Aorta (tissue), 5 donors: ENCODE measurements at regions not wholly inside any gene's neighbourhood (a gene's known extent, or its start where the extent isn't known, plus 50 kb on each side); places are given as distances from the start of the nearest gene placed in this dataset.

Source experiments
- ATAC-seq: fragments of 200-7000 bp; cut with Tn5 transposase; one replicate; pipeline ENCODE4 v1.9.1; 2022; ENCODE audit warnings: moderate library complexity; ENCODE audit not compliant: low FRiP score
- DNase-seq, 2 donors: peaks; one replicate each; pipeline ENCODE4 v3.0.0-alpha.2; 2020
- H3K27ac ChIP-seq, 2 donors: one replicate each; pipeline ENCODE4 v1.5.1; 2013; ENCODE audit warnings: low read length in 2 of 2, mild to moderate bottlenecking in 2 of 2, moderate library complexity in 2 of 2, control low read depth in 1 of 2, inconsistent platforms in 1 of 2, low read depth in 1 of 2
- H3K27me3 ChIP-seq, 2 donors: one replicate each; pipeline ENCODE4 v1.6.1; 2013; ENCODE audit warnings: control low read depth in 1 of 2, low read length in 1 of 2, mild to moderate bottlenecking in 1 of 2, moderate library complexity in 1 of 2; ENCODE audit not compliant: insufficient read depth in 2 of 2, control insufficient read depth in 1 of 2
- H3K36me3 ChIP-seq, 2 donors: one replicate each; pipeline ENCODE4 v1.6.1; 2013; ENCODE audit warnings: control low read depth in 1 of 2, low read length in 1 of 2, mild to moderate bottlenecking in 1 of 2; ENCODE audit not compliant: insufficient read depth in 2 of 2, control insufficient read depth in 1 of 2
- H3K4me1 ChIP-seq, 2 donors: one replicate each; pipeline ENCODE4 v1.6.1; 2013; ENCODE audit warnings: low read length in 2 of 2, control low read depth in 1 of 2, mild to moderate bottlenecking in 1 of 2, moderate library complexity in 1 of 2; ENCODE audit not compliant: insufficient read depth in 2 of 2, control insufficient read depth in 1 of 2
- H3K4me3 ChIP-seq, 2 donors: one replicate each; pipeline ENCODE4 v1.5.1; 2013; ENCODE audit warnings: low read length in 2 of 2, control low read depth in 1 of 2, mild to moderate bottlenecking in 1 of 2
- H3K9me3 ChIP-seq: one replicate; pipeline ENCODE4 v1.6.1; 2013; ENCODE audit warnings: mild to moderate bottlenecking, low read length; ENCODE audit not compliant: control insufficient read depth
- WGBS, 2 donors: extraction: QIAGEN DNeasy Blood & Tissue Kit; methylation state at CpG; one replicate each; pipeline ENCODE4 v1.1.7; 2013; 5-methylcytosine and 5-hydroxymethylcytosine counted together
- intact Hi-C, 2 donors: fragments of 100-400 bp; cut with DNase I; formaldehyde crosslinking; loops; one replicate each; pipeline versions ENCODE4 v1.14.2 to v1.15.0; 2022
- donor health status: healthy with polysubstance abuse.
- donor health status: Bipolar disorder and iron deficiency.
- donor health status: DM: no; HTN: no; CAD: no.
- donor health status: DM: no; HTN: no; CAD: no.
- donor health status: DM: yes; HTN: yes; CAD: no.

- WGBS, 2 donors, result 64 to 73% methylated on average over 1 of the region's 1 CpG
These were observed 143.4 kb upstream of the GLI3 start for GRCh38 chr7:42380401-42380800.

GRCh38 chr7:42378149-42378548, 141.1 kb upstream of the GLI3 start:
- no peaks in the 10 kb centered on the region for H3K27me3 ChIP-seq
- no peak for DNase-seq
- H3K9me3 ChIP-seq, result no peaks in the 10 kb centered on the region
- H3K4me1 ChIP-seq, result no peaks in the 10 kb centered on the region
- H3K27ac ChIP-seq, result no peak overlapping the region
- WGBS, 2 donors, result 90 to 91% methylated on average over 3 of the region's 3 CpGs
- no peak for ATAC-seq
- H3K36me3 ChIP-seq, result no peaks in the 10 kb centered on the region
- H3K4me3 ChIP-seq, result no peak overlapping the region
- intact Hi-C loops, result no loop called here

More at GRCh38 chr7:42380401-42380800, 143.4 kb upstream of the GLI3 start:
- Histone ChIP-seq H3K4me3 (no peak overlapping the region), H3K36me3 (no peaks in the 10 kb centered on the region), H3K27ac (no peak overlapping the region), H3K9me3 (no peaks in the 10 kb centered on the region), H3K4me1 (no peaks in the 10 kb centered on the region), H3K27me3 (no peaks in the 10 kb centered on the region)
- DNase-seq, result no peak
- no peak for ATAC-seq
- intact Hi-C loops, result no loop called here

DNA sequence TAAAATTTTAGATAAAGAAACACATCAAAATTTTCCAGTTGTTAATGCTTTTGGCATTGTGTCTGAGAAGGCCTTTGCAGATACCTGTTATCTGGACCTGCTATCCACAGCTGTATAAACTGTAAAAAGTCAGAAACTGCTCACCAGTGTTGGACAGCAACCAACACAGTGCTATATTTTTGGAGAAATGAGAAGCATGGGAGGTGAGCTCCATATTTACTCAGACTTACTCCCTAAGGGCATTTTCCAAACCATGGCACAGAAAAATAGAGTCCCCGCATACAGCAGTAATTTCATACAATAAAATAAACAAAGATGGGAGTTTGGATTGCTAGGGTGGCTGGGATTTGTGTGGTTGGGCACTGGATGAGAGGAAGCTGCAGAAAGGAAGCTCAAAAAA, 136.3 kb upstream of the GLI3 start:
- Histone ChIP-seq H3K9me3 (no peaks in the 10 kb centered on the region), H3K4me3 (no peak overlapping the region), H3K4me1 (no peaks in the 10 kb centered on the region), H3K36me3 (no peaks in the 10 kb centered on the region), H3K27me3 (no peaks in the 10 kb centered on the region), H3K27ac (no peak overlapping the region)
- WGBS, 2 donors, result 17 to 21% methylated on average over 1 of the region's 1 CpG
- DNase-seq (no peak), ATAC-seq (no peak)
- intact Hi-C loops, result no loop called here

GRCh38 chr7:42372479-42372878, 135.5 kb upstream of the GLI3 start:
- Histone ChIP-seq H3K9me3 (no peaks in the 10 kb centered on the region), H3K27ac (no peak overlapping the region), H3K4me1 (no peaks in the 10 kb centered on the region), H3K36me3 (no peaks in the 10 kb centered on the region), H3K4me3 (no peak overlapping the region), H3K27me3 (no peaks in the 10 kb centered on the region)
- no peak for DNase-seq
- intact Hi-C loops, result no loop called here
- WGBS, 2 donors, result 86 to 90% methylated on average over 3 of the region's 3 CpGs
- no peak for ATAC-seq

DNA sequence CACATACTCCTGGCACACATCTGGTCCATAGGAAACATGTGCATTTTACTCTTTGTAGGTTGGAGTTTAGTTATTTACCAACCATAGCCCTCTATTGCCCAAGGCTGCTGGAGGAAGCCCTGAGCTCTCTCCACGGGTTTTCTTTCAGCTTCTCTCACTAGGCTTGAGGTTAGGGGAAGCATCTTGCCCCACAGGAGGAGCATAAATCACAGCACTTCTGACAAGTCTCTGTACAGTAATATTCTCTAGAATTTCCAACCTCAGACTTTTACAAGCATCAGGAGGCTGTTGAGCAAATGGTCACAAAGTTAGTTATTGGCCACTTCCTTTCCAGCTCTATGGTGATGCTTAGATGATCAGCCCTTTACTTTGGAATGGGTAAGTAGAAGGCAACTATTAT, 122.9 kb upstream of the GLI3 start:
- no peak overlapping the region for H3K27ac ChIP-seq
- ATAC-seq (no peak), DNase-seq (no peak)
- no peaks in the 10 kb centered on the region for H3K36me3 ChIP-seq
- intact Hi-C loops, result no loop called here
- peaks cover 3% of the 10 kb centered on the region for H3K9me3 ChIP-seq
- WGBS, 2 donors, result 41 to 55% methylated on average over 1 of the region's 1 CpG
- no peak overlapping the region for H3K4me3 ChIP-seq
- no peaks in the 10 kb centered on the region for H3K27me3 ChIP-seq
- no peaks in the 10 kb centered on the region for H3K4me1 ChIP-seq

- Histone ChIP-seq H3K4me3 (no peak overlapping the region), H3K4me1 (no peaks in the 10 kb centered on the region), H3K9me3 (no peaks in the 10 kb centered on the region), H3K27ac (no peak overlapping the region), H3K27me3 (no peaks in the 10 kb centered on the region), H3K36me3 (no peaks in the 10 kb centered on the region)
- intact Hi-C loops, result no loop called here
- 31 to 33% methylated on average over 5 of the region's 5 CpGs for WGBS, 2 donors
- ATAC-seq (no peak), DNase-seq (no peak)
These were observed 114.4 kb upstream of the GLI3 start for GRCh38 chr7:42351316-42351935.

- no peaks in the 10 kb centered on the region for H3K27me3 ChIP-seq
- WGBS, 2 donors, result 82 to 87% methylated on average over 2 of the region's 2 CpGs
These were observed 113.8 kb upstream of the GLI3 start for GRCh38 chr7:42350801-42351200.

GRCh38 chr7:42348631-42349030, 111.6 kb upstream of the GLI3 start:
- H3K9me3 ChIP-seq, result no peaks in the 10 kb centered on the region
- no peaks in the 10 kb centered on the region for H3K27me3 ChIP-seq
- H3K36me3 ChIP-seq, result no peaks in the 10 kb centered on the region
- no peaks in the 10 kb centered on the region for H3K4me1 ChIP-seq
- ATAC-seq (no peak), DNase-seq (no peak)
- no peak overlapping the region for H3K27ac ChIP-seq
- no peak overlapping the region for H3K4me3 ChIP-seq
- intact Hi-C loops, result no loop called here
- 76 to 78% methylated on average over 3 of the region's 3 CpGs for whole genome bisulfite sequencing, 2 donors

More at GRCh38 chr7:42350801-42351200, 113.8 kb upstream of the GLI3 start:
- H3K36me3 ChIP-seq, result no peaks in the 10 kb centered on the region
- H3K9me3 ChIP-seq, result no peaks in the 10 kb centered on the region
- intact Hi-C loops, result no loop called here
- H3K4me3 ChIP-seq, result no peak overlapping the region
- ATAC-seq (no peak), DNase-seq (no peak)
- no peaks in the 10 kb centered on the region for H3K4me1 ChIP-seq
- H3K27ac ChIP-seq, result no peak overlapping the region

DNA sequence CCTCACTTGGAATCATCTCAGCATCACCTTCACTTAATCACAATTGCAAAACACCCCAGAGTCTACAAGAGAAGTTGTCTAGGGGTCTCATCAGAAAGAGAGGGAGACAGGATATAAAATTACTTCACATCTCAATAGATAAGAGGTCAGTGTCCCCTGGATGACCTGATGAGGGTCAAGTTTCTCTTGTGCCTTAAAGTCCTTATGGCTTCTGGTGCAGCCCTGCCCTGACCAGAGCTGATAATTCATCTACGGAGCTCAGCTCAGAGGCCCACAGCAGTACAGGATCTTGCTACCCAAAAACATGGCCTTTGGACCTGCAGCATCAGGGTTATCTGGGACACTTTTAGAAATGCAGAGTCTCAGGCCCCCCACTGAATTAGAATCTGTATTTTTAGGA, 111.1 kb upstream of the GLI3 start:
- WGBS, 2 donors, result 95 to 98% methylated on average over 1 of the region's 1 CpG
- no peak overlapping the region for H3K4me3 ChIP-seq
- no peaks in the 10 kb centered on the region for H3K9me3 ChIP-seq
- ATAC-seq, result no peak
- H3K36me3 ChIP-seq, result no peaks in the 10 kb centered on the region
- H3K4me1 ChIP-seq, result no peaks in the 10 kb centered on the region
- no peak overlapping the region for H3K27ac ChIP-seq
- DNase-seq, result no peak
- no peaks in the 10 kb centered on the region for H3K27me3 ChIP-seq
- intact Hi-C loops, result no loop called here
